ENCODE measurements at regions not wholly inside any gene's neighbourhood (a gene's known extent, or its start where the extent isn't known, plus 50 kb on each side); places are given as distances from the start of the nearest gene placed in this dataset.
"Not testable (repeated sequence)": the region's sequence is repeated elsewhere in the genome, so short reads cannot be mapped to it uniquely, and the experiment has no call there.

DNA sequence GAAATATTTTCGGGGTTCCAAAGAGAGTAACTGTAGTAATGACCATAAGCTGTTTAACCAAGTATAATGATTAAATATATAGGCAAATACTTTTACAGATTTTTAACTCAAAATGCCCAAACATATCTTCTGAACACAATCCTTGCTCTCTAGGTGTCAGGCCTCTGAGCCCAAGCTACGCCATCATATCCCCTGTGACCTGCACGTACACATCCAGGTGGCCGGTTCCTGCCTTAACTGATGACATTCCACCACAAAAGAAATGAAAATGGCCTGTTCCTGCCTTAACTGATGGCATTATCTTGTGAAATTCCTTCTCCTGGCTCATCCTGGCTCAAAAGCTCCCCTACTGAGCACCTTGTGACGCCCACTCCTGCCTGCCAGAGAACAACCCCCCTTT, 1305.1 kb upstream of the ACVR2A start:
- Mint-ChIP-seq H3K4me1 (peaks cover 54% of the 10 kb centered on the region), H3K36me3 (ENCODE audit: low read depth) (peaks cover 49% of the 10 kb centered on the region), H3K9me3 (peaks cover 18% of the 10 kb centered on the region), H3K27ac (peak overlapping the region; percentile 99)
- H3K36me3 ChIP-seq (ENCODE audit: insufficient read depth); ATAC-seq; H3K79me2 ChIP-seq (replicated peaks; ENCODE audit: insufficient read depth); H3K4me2 ChIP-seq; H3K27me3 Mint-ChIP-seq (ENCODE audit: insufficient read depth, low read depth, poor library complexity); H4K20me1 ChIP-seq (replicated peaks; ENCODE audit: insufficient read depth); H2AFZ ChIP-seq; DNase-seq (ENCODE audit: low spot score); H3K4me3 ChIP-seq; H3K4me3 Mint-ChIP-seq; H3K27me3 ChIP-seq (ENCODE audit: insufficient read depth): not testable (repeated sequence)
- Histone ChIP-seq H3K4me1 (ENCODE audit: insufficient read depth) (peaks cover 26% of the 10 kb centered on the region), H3K27ac (ENCODE audit: low read depth) (peak overlapping the region; percentile 99), H3K9me2 (ENCODE audit: insufficient read depth) (peaks cover 22% of the 10 kb centered on the region), H3F3A (replicated peaks; ENCODE audit: low read depth) (peaks cover 13% of the 10 kb centered on the region)
- peak; percentile 66; the same call in 1 of the 2 replicates for TF ChIP-seq CREB1 (CRISPR knock-in tag; IDR thresholded peaks at IDR 0.05; ENCODE audit: low read depth)
- peak; percentile 6; the same call in 1 of the 2 replicates for TF ChIP-seq ZNF331 (CRISPR knock-in tag; IDR thresholded peaks at IDR 0.05; ENCODE audit: low read depth)
- TF ChIP-seq NANOG (IDR thresholded peaks at IDR 0.05; ENCODE audit: borderline replicate concordance), result peak; percentile 88

DNA sequence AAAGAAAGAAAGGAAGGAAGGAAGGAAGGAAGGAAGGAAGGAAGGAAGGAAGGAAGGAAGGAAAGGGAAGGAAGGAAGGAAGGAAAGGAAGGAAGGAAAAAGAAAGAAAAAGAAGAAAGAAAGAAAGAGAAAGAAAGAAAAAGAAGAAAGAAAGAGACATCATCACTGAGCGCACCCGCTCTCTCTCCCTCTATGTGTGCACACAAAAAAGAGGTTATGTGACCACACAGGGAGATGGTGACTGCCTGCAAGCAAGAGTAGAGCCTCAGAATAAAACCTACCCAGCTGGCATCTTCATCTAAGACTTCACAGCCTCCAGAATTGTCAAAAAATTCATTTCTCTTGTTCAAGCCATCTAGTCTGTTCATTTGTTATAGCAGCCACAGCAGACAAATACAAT, 1307.4 kb upstream of the ACVR2A start:
- TF ChIP-seq, protein P1, sequence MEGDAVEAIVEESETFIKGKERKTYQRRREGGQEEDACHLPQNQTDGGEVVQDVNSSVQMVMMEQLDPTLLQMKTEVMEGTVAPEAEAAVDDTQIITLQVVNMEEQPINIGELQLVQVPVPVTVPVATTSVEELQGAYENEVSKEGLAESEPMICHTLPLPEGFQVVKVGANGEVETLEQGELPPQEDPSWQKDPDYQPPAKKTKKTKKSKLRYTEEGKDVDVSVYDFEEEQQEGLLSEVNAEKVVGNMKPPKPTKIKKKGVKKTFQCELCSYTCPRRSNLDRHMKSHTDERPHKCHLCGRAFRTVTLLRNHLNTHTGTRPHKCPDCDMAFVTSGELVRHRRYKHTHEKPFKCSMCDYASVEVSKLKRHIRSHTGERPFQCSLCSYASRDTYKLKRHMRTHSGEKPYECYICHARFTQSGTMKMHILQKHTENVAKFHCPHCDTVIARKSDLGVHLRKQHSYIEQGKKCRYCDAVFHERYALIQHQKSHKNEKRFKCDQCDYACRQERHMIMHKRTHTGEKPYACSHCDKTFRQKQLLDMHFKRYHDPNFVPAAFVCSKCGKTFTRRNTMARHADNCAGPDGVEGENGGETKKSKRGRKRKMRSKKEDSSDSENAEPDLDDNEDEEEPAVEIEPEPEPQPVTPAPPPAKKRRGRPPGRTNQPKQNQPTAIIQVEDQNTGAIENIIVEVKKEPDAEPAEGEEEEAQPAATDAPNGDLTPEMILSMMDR (conservative IDR thresholded peaks at IDR 0.05; ENCODE audit: low read depth in 2 of 2), result no peak
- TF ChIP-seq ZNF114 (CRISPR knock-in tag; IDR thresholded peaks at IDR 0.05) (no peak), STAT1 (IDR thresholded peaks at IDR 0.05; ENCODE audit: unreplicated experiment) (no peak)
- TF ChIP-seq, protein P2, sequence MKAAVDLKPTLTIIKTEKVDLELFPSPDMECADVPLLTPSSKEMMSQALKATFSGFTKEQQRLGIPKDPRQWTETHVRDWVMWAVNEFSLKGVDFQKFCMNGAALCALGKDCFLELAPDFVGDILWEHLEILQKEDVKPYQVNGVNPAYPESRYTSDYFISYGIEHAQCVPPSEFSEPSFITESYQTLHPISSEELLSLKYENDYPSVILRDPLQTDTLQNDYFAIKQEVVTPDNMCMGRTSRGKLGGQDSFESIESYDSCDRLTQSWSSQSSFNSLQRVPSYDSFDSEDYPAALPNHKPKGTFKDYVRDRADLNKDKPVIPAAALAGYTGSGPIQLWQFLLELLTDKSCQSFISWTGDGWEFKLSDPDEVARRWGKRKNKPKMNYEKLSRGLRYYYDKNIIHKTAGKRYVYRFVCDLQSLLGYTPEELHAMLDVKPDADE (IDR thresholded peaks at IDR 0.05), result no peak
- Mint-ChIP-seq H3K36me3 (ENCODE audit: low read depth) (peaks cover 36% of the 10 kb centered on the region), H3K4me1 (peaks cover 49% of the 10 kb centered on the region), H3K4me3 (no peak overlapping the region), H3K9me3 (peaks cover 18% of the 10 kb centered on the region), H3K27me3 (ENCODE audit: insufficient read depth, low read depth, poor library complexity) (peaks cover 6% of the 10 kb centered on the region), H3K27ac (peak overlapping the region; percentile 99; the same call in 1 of the 2 replicates)
- H3K4me1 ChIP-seq (ENCODE audit: insufficient read depth), result peaks cover 20% of the 10 kb centered on the region
- H4K20me1 ChIP-seq (replicated peaks; ENCODE audit: insufficient read depth), result no peaks in the 10 kb centered on the region
- no peaks in the 10 kb centered on the region for H3K27me3 ChIP-seq (ENCODE audit: insufficient read depth)
- no peaks in the 10 kb centered on the region for H3K36me3 ChIP-seq (ENCODE audit: insufficient read depth)
- H3K27ac ChIP-seq (ENCODE audit: low read depth), result no peak overlapping the region
- DNase-seq (ENCODE audit: low spot score) (no peak), ATAC-seq (no peak)
- no peak overlapping the region for H3K4me2 ChIP-seq
- H3K4me3 ChIP-seq, result no peak overlapping the region
- no peak overlapping the region for H2AFZ ChIP-seq
- H3K9me2 ChIP-seq (ENCODE audit: insufficient read depth), result 0 out of 2 replicates have a peak, but pooled peaks cover 11% of the 10 kb centered on the region
- peaks cover 13% of the 10 kb centered on the region for H3F3A ChIP-seq (replicated peaks; ENCODE audit: low read depth)
- H3K79me2 ChIP-seq (replicated peaks; ENCODE audit: insufficient read depth), result no peaks in the 10 kb centered on the region

Data from GM23338 (cell line).